HCT116 (cell line): ENCODE measurements at regions not wholly inside any gene's neighbourhood (a gene's known extent, or its start where the extent isn't known, plus 50 kb on each side); places are given as distances from the start of the nearest gene placed in this dataset.

Experiments used
- ATAC-seq: fragments of 200-7000 bp; cut with Tn5 transposase; 2 replicates; pipeline ENCODE4 v1.9.1; 2020; ENCODE audit warnings: mild to moderate bottlenecking, moderate library complexity
- BruUV-seq: library from RNA; stranded (reverse); fragments of 400-500 nt; replicated peaks from 2 replicates; lab custom pipeline; 2021; lab: Mats Ljungman, UMichigan
- CTCF ChIA-PET: fragments of 300-600 bp; sonication (Branson Sonifier 250); formaldehyde crosslinking; loops from one replicate; lab custom pipeline; 2021; ENCODE audit warnings: antibody characterized with exemption; lab: Charles Lee
- POLR2A ChIA-PET: fragments of 300-600, 350-600 bp; sonication (Branson Sonifier 250); formaldehyde crosslinking; loops from one replicate; lab custom pipeline; 2021; ENCODE audit warnings: antibody characterized with exemption; lab: Charles Lee
- RAD21 ChIA-PET, 2 experiments: fragments of 300-600 bp; sonication (Branson Sonifier 250); formaldehyde crosslinking; loops; one replicate each; lab custom pipeline; 2023; ENCODE audit warnings: low total read pairs in 2 of 2; ENCODE audit not compliant: uncharacterized antibody in 2 of 2, unreplicated experiment in 2 of 2, low non-redundant PET in 1 of 2; lab: Charles Lee
- DNase-seq: peaks from one replicate; pipeline ENCODE4 v3.0.0-alpha.2; 2010; ENCODE audit warnings: low read depth, low spot score
- H2AFZ ChIP-seq: fragments of 200-600 bp; shearing (Covaris generic), sonication (generic); 2 replicates; pipeline ENCODE4 v1.6.1; 2017; ENCODE audit warnings: low read depth, mixed run types, mixed read lengths, antibody characterized with exemption, low read length; ENCODE audit not compliant: poor library complexity, severe bottlenecking
- H3K27ac ChIP-seq: 2 replicates; pipeline ENCODE4 v1.5.1; 2012; ENCODE audit warnings: low read depth, low read length
- H3K27me3 ChIP-seq: fragments of 200-600 bp; sonication (generic); 2 replicates; pipeline ENCODE4 v1.6.1; 2016; ENCODE audit warnings: mixed run types, low read length, mixed read lengths; ENCODE audit not compliant: insufficient read depth
- H3K36me3 ChIP-seq, 2 experiments: fragments of 200-500 bp in 1 of 2; fragments of 200-600 bp in 1 of 2; sonication (Bioruptor generic) in 1 of 2; sonication (generic) in 1 of 2; 2 replicates each; pipeline versions ENCODE4 v1.5.1 to v1.6.1; 2014 to 2016; ENCODE audit warnings: low read length in 2 of 2, inconsistent platforms in 1 of 2, mixed read lengths in 1 of 2, mixed run types in 1 of 2; ENCODE audit not compliant: insufficient read depth in 2 of 2, control insufficient read depth in 1 of 2
- H3K4me1 ChIP-seq, 2 experiments: fragments of 200-600 bp in 1 of 2; sonication (generic) in 1 of 2; 2 replicates each; pipeline versions ENCODE4 v1.5.1 to v1.6.1; 2012 to 2017; ENCODE audit warnings: low read length in 2 of 2, inconsistent platforms in 1 of 2, mild to moderate bottlenecking in 1 of 2, mixed read lengths in 1 of 2, mixed run types in 1 of 2, moderate library complexity in 1 of 2; ENCODE audit not compliant: insufficient read depth in 2 of 2, control insufficient read depth in 1 of 2
- H3K4me2 ChIP-seq: fragments of 200-600 bp; sonication (generic); 2 replicates; pipeline ENCODE4 v1.6.1; 2017; ENCODE audit warnings: mixed run types, low read length, mixed read lengths
- H3K4me3 ChIP-seq, 2 experiments: fragments of 200-600 bp in 1 of 2; sonication (generic) in 1 of 2; replicated peaks in 1 of 2; 2 replicates each; pipeline ENCODE4 v1.5.1; 2011 to 2016; ENCODE audit warnings: low read length in 2 of 2, control low read depth in 1 of 2, low read depth in 1 of 2, mild to moderate bottlenecking in 1 of 2, mixed read lengths in 1 of 2, mixed run types in 1 of 2
- H3K79me2 ChIP-seq: fragments of 200-600 bp; sonication (generic); 2 replicates; pipeline ENCODE4 v1.6.1; 2017; ENCODE audit warnings: mild to moderate bottlenecking, mixed run types, low read length, moderate library complexity, mixed read lengths; ENCODE audit not compliant: insufficient read depth
- H3K9ac ChIP-seq: fragments of 200-600 bp; sonication (generic); 2 replicates; pipeline ENCODE4 v1.6.1; 2016; ENCODE audit warnings: low read length, mixed read lengths
- H3K9me2 ChIP-seq: fragments of 200-600 bp; sonication (generic), shearing (Covaris generic); 2 replicates; pipeline ENCODE4 v1.6.1; 2017; ENCODE audit warnings: mixed run types, mild to moderate bottlenecking, moderate library complexity; ENCODE audit not compliant: insufficient read depth
- H3K9me3 ChIP-seq, 2 experiments: fragments of 200-500 bp in 1 of 2; fragments of 200-600 bp in 1 of 2; sonication (Bioruptor generic) in 1 of 2; sonication (generic) in 1 of 2; 2 replicates each; pipeline ENCODE4 v1.6.1; 2014 to 2017; ENCODE audit warnings: low read length in 2 of 2, mixed read lengths in 2 of 2, inconsistent platforms in 1 of 2, low read depth in 1 of 2, mild to moderate bottlenecking in 1 of 2, mixed run types in 1 of 2, moderate library complexity in 1 of 2; ENCODE audit not compliant: control insufficient read depth in 1 of 2, insufficient read depth in 1 of 2
- H4K20me1 ChIP-seq: fragments of 200-600 bp; sonication (generic), shearing (Covaris generic); 2 replicates; pipeline ENCODE4 v1.6.1; 2017; ENCODE audit warnings: mixed run types, mild to moderate bottlenecking, moderate library complexity; ENCODE audit not compliant: insufficient read depth
- ATF3 ChIP-seq: IDR thresholded peaks from 2 replicates; pipeline ENCODE4 v1.6.1; 2012
- CBX3 ChIP-seq: IDR thresholded peaks from 2 replicates; pipeline ENCODE4 v1.6.1; 2012; ENCODE audit warnings: low read depth
- CEBPB ChIP-seq: IDR thresholded peaks from 2 replicates; pipeline ENCODE4 v1.6.1; 2012; ENCODE audit warnings: low read depth
- CTCF ChIP-seq, 3 experiments: fragments of 200-600 bp in 1 of 3; sonication (generic) in 1 of 3; IDR thresholded peaks in 2 of 3; conservative IDR thresholded peaks in 1 of 3; 2 replicates each; pipeline ENCODE4 v1.5.1; 2012 to 2017; ENCODE audit warnings: low read depth in 2 of 3, low read length in 2 of 3, antibody characterized with exemption in 1 of 3, borderline replicate concordance in 1 of 3, control low read depth in 1 of 3, mild to moderate bottlenecking in 1 of 3, mixed read lengths in 1 of 3, mixed run types in 1 of 3, moderate library complexity in 1 of 3; ENCODE audit not compliant: insufficient read depth in 1 of 3
- EGR1 ChIP-seq: IDR thresholded peaks from 2 replicates; pipeline ENCODE4 v1.6.1; 2012; ENCODE audit warnings: low read depth
- ELF1 ChIP-seq: IDR thresholded peaks from 2 replicates; pipeline ENCODE4 v1.6.1; 2012; ENCODE audit warnings: low read depth, borderline replicate concordance
- EZH2 ChIP-seq: fragments of 200-600 bp; sonication (generic); IDR thresholded peaks from 2 replicates; pipeline ENCODE4 v1.6.1; 2017; ENCODE audit warnings: antibody characterized with exemption, mixed run types
- EZH2phosphoT487 ChIP-seq: fragments of 200-600 bp; IDR thresholded peaks from 2 replicates; pipeline ENCODE4 v1.6.1; 2018; ENCODE audit warnings: antibody characterized with exemption, borderline replicate concordance
- FOSL1 ChIP-seq: IDR thresholded peaks from 2 replicates; pipeline ENCODE4 v1.6.1; 2012; ENCODE audit warnings: low read depth
- JUND ChIP-seq: IDR thresholded peaks from 2 replicates; pipeline ENCODE4 v1.6.1; 2012
- POLR2A ChIP-seq: IDR thresholded peaks from 2 replicates; pipeline ENCODE4 v1.7.0; 2011; ENCODE audit warnings: borderline replicate concordance; ENCODE audit not compliant: insufficient read depth, insufficient read length; ENCODE audit errors: extremely low read depth
- SRF ChIP-seq: IDR thresholded peaks from 2 replicates; pipeline ENCODE4 v1.6.1; 2012; ENCODE audit warnings: low read depth
- ZBTB33 ChIP-seq: IDR thresholded peaks from 2 replicates; pipeline ENCODE4 v1.6.1; 2011; ENCODE audit warnings: mild to moderate bottlenecking, low read length, moderate library complexity; ENCODE audit not compliant: insufficient replicate concordance; ENCODE audit errors: extremely low read depth
- ZFX ChIP-seq: fragments of 450-650 bp; IDR thresholded peaks from 2 replicates; pipeline ENCODE4 v1.6.1; 2017
- ZNF274 ChIP-seq: fragments of 200-500 bp; sonication (Bioruptor generic); IDR thresholded peaks from 2 replicates; pipeline ENCODE4 v1.6.1; 2014; ENCODE audit warnings: mild to moderate bottlenecking, low read depth, low read length, inconsistent platforms
- intact Hi-C: fragments of 100-400 bp; cut with micrococcal nuclease; formaldehyde crosslinking; loops from 2 replicates; pipeline ENCODE4 v1.10.0; 2022

- Histone ChIP-seq H3K27ac (no peak overlapping the region), H3K9me3 (peaks cover 0 to 7% of the 10 kb centered on the region in 2 experiments; a peak in 1 of 4 replicates), H3K9ac (no peak overlapping the region), H3K9me2 (no peaks in the 10 kb centered on the region), H2AFZ (no peak overlapping the region), H3K79me2 (no peaks in the 10 kb centered on the region), H3K36me3 (no peaks in the 10 kb centered on the region), H4K20me1 (no peaks in the 10 kb centered on the region), H3K4me3 (no peak overlapping the region), H3K4me2 (no peak overlapping the region), H3K27me3 (no peaks in the 10 kb centered on the region), H3K4me1 (no peaks in the 10 kb centered on the region)
- BruUV-seq = no TSS peak
- ATAC-seq (no peak), DNase-seq (no peak)
- ChIA-PET RAD21 (no interaction called here), CTCF (no interaction called here), POLR2A (no interaction called here)
- TF ChIP-seq POLR2A (no peak), EZH2 (no peak), ZFX (no peak), ATF3 (no peak), JUND (no peak), EZH2phosphoT487 (no peak), ZNF274 (no peak), EGR1 (no peak), ELF1 (no peak), SRF (no peak), CEBPB (no peak)
- intact Hi-C loops = no loop called here
These were observed 1115.6 kb downstream of the BCL11B start for GRCh38 chr14:98156411-98156810.

GRCh38 chr14:98160901-98161300, 1111.1 kb downstream of the BCL11B start:
- no TSS peak for BruUV-seq
- H3K4me2 ChIP-seq = no peak overlapping the region
- intact Hi-C loops = no loop called here
- no peak for TF ChIP-seq ZBTB33
- TF ChIP-seq CTCF (IDR thresholded peaks at IDR 0.05 in 2 of 3, conservative IDR thresholded peaks at IDR 0.05 in 1 of 3; ENCODE audit: borderline replicate concordance in 1 of 3, insufficient read depth in 1 of 3, low read depth in 2 of 3, low read length in 2 of 3) = no peak
- no peak for TF ChIP-seq FOSL1
- TF ChIP-seq CBX3 = no peak
- no peak for TF ChIP-seq SRF
- TF ChIP-seq EZH2 = no peak
- peaks cover 0 to 3% of the 10 kb centered on the region in 2 experiments; a peak in 1 of 4 replicates for H3K9me3 ChIP-seq
- no peak overlapping the region for H3K27ac ChIP-seq
- no peak for ATAC-seq
- RAD21 ChIA-PET = no interaction called here
- no peak overlapping the region for H3K4me3 ChIP-seq
- no peaks in the 10 kb centered on the region for H3K9me2 ChIP-seq
- H4K20me1 ChIP-seq = no peaks in the 10 kb centered on the region
- no peak overlapping the region for H3K9ac ChIP-seq
- H3K79me2 ChIP-seq = no peaks in the 10 kb centered on the region
- no peaks in the 10 kb centered on the region for H3K27me3 ChIP-seq
- POLR2A ChIA-PET = no interaction called here
- H3K36me3 ChIP-seq = no peaks in the 10 kb centered on the region
- no peak overlapping the region for H2AFZ ChIP-seq
- CTCF ChIA-PET = no interaction called here
- no peak for DNase-seq
- H3K4me1 ChIP-seq = no peaks in the 10 kb centered on the region
